Cortex of kidney (tissue), 1 donor: ENCODE measurements at regions not wholly inside any gene's neighbourhood (a gene's known extent, or its start where the extent isn't known, plus 50 kb on each side); places are given as distances from the start of the nearest gene placed in this dataset.

Source experiments
- DNase-seq: peaks from one replicate; lab custom pipeline; 2025; lab: John Stamatoyannopoulos, UW

DNA sequence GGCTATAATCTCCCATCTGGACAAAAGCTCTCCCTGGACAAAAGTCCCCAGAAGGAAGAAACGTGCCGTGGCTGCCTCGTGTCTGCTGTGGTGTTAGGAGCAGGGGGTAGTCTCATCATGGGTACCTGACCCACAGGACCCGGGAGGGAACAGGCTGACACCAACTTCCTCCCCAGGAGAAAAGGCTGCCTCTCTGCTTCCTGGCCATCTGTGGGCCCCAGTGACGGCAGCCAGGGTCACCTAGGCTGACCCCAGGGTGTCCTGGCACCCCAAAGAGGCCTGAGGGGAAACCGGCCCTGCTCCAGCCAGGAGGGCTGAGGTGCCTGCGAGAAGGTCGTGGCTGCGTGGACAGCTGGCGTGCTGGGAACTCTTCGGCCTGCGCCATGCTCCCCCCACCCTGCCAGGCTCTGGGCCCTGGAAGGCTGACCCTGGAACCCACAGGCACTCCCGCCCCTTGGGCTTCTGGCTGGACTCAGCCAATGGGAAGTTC, 133.9 kb downstream of the RFLNA start:
- no peak for DNase-seq

DNA sequence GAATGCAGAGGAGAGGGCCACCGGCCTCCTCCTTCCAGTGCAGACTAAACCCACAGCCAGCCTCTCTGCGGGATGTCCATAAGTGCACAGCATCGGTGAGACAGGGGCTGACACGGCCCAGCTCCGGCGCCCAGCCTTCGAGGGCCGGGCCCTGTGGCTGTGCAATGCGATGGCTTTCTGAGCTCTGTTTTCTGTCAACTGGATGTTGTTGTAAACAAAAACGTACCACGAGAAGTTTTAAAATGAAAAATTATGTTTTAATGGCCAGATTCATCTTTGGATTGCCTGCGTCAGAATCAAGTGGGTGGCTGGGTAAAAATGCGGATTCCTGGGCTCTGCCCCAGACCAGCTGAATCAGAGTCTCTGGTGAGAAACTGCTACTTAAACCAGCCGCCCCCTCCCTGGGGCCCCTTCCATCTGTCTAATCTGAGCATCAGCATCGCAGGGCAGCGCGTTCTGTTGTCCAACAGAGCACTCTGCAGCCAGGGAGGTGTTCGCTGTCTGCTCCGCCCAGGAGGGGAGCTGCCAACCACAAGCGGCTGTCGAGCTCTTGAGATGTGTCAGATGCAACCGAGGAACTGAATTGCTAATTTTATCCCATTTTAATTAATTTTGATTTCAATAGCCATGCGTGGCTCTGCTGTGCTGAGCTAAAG, 133.4 kb downstream of the RFLNA start:
- no peak for DNase-seq

DNA sequence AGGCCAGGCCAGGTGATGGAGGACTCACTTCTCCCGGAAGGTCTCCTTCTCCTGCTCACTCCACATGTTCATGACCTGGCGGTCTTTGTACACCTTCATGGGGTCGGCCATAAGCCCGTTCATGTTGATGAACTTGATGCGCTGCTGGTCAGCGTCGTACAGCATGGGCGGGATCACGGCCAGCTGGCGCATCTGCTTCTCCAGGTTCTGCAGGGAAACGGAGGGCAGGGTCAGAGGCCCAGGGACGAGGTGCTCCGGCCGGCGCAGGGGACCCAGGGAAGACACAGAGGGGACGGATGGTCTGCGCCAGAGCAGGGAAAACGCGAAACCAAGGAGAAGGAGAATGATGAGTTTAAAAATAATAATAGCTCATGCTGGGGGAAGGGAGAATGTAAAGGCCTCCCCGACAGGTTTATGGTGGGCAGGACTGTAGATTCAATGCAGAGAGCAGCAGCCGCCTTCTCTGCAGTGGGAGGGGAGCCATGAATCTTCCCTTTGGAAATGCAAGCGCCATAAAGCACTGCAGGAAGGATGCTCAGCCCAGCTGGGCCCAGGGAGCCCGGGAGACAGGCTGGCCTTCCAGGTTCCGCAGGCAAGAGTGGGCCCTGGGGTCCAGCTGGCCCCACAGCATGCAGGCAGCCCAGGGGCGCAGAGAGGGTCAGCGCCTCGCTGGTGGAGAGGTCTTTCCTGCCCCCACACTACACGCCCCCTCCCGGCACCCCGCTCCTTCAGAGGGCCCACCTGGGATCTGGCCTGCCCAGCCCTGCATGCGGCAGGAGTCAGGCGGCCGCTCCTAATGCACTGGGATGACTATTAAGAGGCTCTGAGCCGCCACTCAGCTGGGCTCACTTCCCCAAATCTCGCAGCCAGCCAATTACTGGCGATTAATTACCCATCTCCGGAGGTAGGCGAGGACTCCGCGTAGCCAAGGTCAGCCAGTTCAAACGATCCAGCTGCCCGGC, 132.0 kb downstream of the RFLNA start:
- DNase-seq: no peak

GRCh38 chr12:124425667-124426066, 130.8 kb downstream of the RFLNA start:
- no peak for DNase-seq

DNA sequence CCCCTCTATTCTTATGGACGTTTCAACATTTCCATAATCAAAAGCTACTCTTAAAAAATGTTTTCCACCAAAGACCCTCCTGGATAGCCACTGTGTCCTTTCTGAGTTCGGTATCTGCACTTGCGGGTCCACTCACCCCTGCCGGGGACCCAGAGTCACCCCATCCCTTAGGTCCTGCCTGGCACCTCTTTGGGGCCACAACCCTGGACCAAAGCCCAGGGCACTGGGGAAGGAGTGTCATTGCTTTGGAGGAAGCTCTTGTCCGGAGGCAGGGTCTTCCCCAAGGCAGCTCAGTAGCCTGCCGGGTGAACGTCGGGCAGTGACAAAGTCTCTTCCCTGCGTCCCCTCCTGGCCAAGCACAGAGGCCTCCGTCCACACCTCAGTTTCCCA, 129.6 kb downstream of the RFLNA start:
- no peak for DNase-seq

- DNase-seq: no peak
Observed at GRCh38 chr12:124423761-124424515, 129.0 kb downstream of the RFLNA start.

DNA sequence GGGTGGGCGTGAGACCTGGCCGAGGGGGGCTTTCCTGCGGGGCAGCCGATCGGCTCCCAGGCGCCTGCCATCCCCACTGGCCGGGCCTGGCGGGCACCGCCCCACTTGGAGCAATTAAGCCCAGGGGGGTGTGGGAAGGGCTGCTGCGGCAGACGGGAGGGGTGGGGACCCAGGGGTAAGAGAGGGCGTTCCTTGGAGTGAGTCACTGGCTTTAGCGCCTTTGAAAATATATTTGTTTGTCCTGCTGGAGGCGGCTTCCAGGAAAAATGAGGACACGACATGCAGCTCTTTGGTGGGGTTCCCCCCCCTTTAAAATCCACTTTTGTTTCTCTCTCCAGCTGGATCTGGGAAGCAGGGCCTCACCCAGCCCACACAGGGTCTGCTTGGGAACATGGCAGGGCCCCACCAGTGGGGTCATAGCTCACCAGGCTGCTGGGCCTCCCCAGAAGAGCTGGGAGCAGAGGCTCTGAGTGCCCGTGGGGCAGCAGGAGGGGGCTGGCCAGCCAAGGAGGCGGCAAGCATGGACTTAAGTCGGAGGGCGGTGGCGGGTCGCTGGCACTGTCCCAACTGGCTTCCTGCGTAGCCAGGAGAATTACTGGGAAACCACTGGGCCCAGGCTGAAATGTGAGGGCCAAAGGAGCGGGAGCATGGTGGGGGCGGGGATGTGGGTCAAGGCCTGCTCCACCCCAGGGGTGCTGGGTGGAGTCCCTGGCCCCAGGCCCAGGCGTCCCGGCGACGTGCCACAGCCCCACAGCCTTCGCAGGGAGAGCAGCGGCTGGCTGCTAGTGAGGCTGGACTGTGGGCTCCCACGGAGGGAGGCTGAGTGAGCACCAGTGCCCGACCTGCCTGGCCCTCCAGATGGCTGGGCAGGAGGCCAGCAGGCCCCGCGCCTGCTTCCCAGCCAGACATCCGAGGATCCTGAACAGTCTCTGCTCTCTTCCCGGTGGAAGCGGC, 128.0 kb downstream of the RFLNA start:
- DNase-seq: peak; percentile 36

GRCh38 chr12:124422142-124422569, 127.3 kb downstream of the RFLNA start:
- DNase-seq: no peak

DNA sequence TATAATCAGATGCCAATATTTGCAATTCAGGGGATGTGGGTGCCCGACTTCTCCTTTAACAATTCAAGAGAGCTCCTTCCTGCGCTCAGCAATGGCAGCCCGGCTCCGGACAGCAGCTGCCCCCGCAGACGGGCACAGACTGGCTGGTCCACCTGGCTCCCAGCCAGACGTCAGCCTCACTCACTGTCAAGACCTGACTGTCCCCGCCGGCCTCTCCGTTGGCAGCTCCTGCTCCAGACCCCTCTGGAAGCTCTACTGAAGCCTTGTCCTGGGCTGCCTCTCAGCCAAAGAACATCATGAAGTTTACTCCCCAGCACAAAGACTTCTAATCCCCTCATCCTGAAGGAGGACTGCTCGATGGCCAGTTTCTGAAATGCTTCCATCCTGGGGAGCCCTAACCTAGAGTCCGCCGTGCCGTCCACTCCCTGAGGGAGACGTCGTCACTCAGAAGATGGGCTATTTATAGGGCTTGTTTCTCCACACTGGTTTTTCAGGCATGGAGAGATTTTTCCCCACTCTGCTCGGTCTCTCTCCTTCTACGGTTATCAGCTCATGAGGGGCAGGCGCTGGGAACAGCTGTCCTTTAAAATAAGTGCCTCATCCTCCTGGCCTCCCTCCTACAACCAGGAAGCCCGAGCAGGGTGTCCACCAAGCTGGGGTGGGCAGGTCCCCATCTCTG, 126.2 kb downstream of the RFLNA start:
- no peak for DNase-seq

DNA sequence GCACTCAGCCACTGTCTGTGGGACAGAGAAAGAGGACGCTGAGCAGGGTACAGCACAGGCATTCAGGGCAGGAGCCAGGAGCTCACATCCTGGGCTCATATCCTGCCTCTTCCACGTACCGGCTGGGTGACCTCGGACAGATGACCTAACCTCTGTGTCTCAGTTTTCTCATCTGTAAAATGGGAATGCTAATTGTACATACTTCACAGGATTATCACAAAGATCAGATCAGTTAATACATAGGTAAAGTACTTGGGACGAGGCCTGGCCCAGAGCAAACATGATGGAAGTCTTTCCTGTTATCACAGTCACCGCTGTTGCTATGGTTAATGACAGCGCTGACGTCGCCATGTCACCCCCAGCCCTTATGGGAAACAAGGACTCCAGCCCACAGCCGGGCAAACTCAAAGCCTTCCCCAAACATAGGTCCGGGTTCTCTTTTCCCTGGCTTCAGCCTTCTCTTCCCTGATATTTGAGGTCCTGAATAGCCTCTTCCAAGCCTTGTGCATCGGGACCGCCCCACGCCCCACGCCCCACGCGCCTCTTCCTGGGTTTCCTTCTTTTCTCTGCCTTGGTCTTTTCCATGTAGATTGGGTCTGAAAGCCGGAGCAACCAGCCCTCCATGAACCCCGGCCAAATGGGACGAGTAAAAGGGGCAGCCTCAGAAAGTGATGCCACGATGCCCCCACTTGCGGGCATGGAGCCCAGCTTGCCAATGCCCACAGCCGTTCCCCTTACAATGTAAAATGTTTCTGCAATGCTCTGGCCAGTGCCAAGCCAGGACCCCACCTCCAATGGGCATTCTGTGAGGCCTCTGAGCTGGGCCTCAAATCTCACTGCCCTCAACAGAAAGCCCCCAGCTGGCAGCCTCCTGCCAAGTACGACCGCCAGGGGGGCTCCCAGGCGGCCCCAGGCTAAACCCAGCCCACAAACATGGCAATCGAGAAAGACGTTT, 125.4 kb downstream of the RFLNA start:
- no peak for DNase-seq

DNA sequence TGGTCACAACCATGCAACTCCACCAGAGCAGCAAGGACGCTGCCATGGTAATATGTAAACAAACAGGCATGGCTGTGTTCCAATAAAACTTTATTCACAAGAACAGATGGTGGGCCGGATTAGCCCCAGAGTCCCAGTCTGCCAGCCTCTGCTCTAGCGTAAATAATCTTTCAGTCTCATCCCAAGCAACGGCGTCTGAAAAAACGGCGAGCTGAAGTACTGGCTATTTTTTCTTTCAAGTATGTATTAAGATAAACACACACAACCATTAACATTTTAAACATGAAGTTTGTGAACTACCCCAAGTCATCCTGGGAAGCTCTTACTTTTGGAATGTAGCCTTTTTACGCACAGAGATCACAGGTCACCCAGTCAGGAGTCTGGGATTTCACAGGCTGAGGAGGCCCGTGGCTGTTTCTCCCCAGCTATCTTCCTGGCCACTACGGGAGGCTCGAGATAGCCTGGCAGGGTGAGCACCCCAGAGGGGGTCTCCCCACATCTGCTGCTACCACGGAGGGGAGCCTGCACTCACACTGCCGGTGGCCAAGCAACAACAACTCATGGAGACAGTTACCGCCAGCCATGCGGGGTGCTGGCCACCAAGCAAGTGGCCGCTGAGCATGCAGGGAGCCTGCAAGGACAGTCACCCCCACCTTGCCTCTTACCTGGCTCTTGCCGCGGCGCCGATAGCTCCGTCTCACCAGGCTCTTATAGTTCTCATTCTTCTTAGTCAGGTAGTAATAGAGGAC, 124.6 kb downstream of the RFLNA start:
- DNase-seq: no peak

DNA sequence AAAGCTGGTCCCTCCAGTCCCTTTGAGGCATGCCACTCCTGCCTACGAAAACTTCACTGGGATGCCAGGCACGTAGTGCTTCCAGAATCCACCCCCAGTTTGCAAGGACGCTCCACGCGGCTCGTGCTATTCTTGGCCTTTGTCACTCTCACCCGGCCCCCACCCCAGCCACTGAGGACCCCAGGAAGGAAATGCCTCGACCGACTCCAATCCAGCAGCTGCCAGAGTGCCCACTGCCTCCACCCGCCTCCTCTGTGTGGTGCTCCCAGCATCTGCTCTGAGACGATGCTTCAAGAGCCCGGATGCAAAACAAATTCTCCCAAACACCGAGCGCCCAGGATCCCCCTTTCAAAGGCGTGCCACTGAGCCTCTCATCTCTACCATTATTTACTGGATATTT, 123.9 kb downstream of the RFLNA start:
- no peak for DNase-seq

GRCh38 chr12:124418156-124418555, 123.3 kb downstream of the RFLNA start:
- no peak for DNase-seq

- DNase-seq: no peak
Observed at GRCh38 chr12:124416516-124417395, 121.9 kb downstream of the RFLNA start.

GRCh38 chr12:124415064-124415463, 120.2 kb downstream of the RFLNA start:
- DNase-seq: no peak

GRCh38 chr12:124413915-124414314, 119.0 kb downstream of the RFLNA start:
- DNase-seq: no peak

- no peak for DNase-seq
Observed at GRCh38 chr12:124413401-124413800, 118.5 kb downstream of the RFLNA start.

DNA sequence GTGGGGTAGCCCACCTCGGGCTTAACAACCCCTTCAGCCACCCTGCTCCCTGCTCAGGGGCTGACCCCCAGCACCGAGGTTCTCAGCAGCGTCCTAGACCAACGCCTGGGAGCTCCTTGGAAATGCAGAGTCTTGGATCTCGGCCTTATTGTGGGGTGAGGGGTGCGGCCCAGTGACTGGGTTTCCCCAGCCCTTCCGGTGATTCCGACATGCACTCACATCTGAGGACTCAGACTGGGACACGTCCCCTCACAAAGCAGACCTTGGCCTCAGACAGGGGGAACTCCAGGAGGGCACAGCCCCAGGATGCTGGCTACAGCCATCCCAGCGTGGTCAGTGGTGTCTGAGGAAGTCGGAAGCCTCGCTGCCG, 117.7 kb downstream of the RFLNA start:
- DNase-seq: no peak
